GM18517 (cell line): ENCODE measurements at regions not wholly inside any gene's neighbourhood (a gene's known extent, or its start where the extent isn't known, plus 50 kb on each side); places are given as distances from the start of the nearest gene placed in this dataset.
"Not testable (repeated sequence)": the region's sequence is repeated elsewhere in the genome, so short reads cannot be mapped to it uniquely, and the experiment has no call there.

Experiments used
- ATAC-seq: cut with Tn5 transposase; IDR thresholded peaks from one replicate; pipeline ENCODE4 v1.9.1; 2021; ENCODE audit warnings: mild to moderate bottlenecking, moderate library complexity; ENCODE audit not compliant: unreplicated experiment

GRCh38 chr4:16450724-16451123, 224.5 kb upstream of the TAPT1 start:
- ATAC-seq, result no peak

- no peak for ATAC-seq
Measured at GRCh38 chr4:16450031-16450430, 223.8 kb upstream of the TAPT1 start.

GRCh38 chr4:16449406-16449805, 223.1 kb upstream of the TAPT1 start:
- no peak for ATAC-seq

- ATAC-seq, result no peak
Measured at GRCh38 chr4:16448241-16448840, 222.1 kb upstream of the TAPT1 start.

- peak; percentile 67 for ATAC-seq
Measured at GRCh38 chr4:16443504-16444088, 217.3 kb upstream of the TAPT1 start.

GRCh38 chr4:16442296-16442695, 216.0 kb upstream of the TAPT1 start:
- no peak for ATAC-seq

- no peak for ATAC-seq
Measured at GRCh38 chr4:16439768-16440167, 213.5 kb upstream of the TAPT1 start.

GRCh38 chr4:16438986-16439385, 212.7 kb upstream of the TAPT1 start:
- no peak for ATAC-seq

- no peak for ATAC-seq
Measured at GRCh38 chr4:16437836-16438235, 211.6 kb upstream of the TAPT1 start.

- ATAC-seq, result no peak
Measured at GRCh38 chr4:16431866-16432265, 205.6 kb upstream of the TAPT1 start.

GRCh38 chr4:16418814-16419213, 192.5 kb upstream of the TAPT1 start:
- no peak for ATAC-seq

- ATAC-seq, result no peak
Measured at GRCh38 chr4:16417198-16417597, 190.9 kb upstream of the TAPT1 start.

GRCh38 chr4:16416601-16417000, 190.3 kb upstream of the TAPT1 start:
- no peak for ATAC-seq

GRCh38 chr4:16415751-16416150, 189.5 kb upstream of the TAPT1 start:
- no peak for ATAC-seq

- ATAC-seq, result no peak
Measured at GRCh38 chr4:16413814-16414555, 187.7 kb upstream of the TAPT1 start.

GRCh38 chr4:16411501-16412085, 185.3 kb upstream of the TAPT1 start:
- ATAC-seq, result no peak

- not testable (repeated sequence) for ATAC-seq
Measured at GRCh38 chr4:16393216-16393615, 166.9 kb upstream of the TAPT1 start.

GRCh38 chr4:16391196-16391595, 164.9 kb upstream of the TAPT1 start:
- no peak for ATAC-seq

- ATAC-seq, result no peak
Measured at GRCh38 chr4:16387448-16387847, 161.2 kb upstream of the TAPT1 start.

GRCh38 chr4:16386711-16387320, 160.5 kb upstream of the TAPT1 start:
- no peak for ATAC-seq

- ATAC-seq, result no peak
Measured at GRCh38 chr4:16384576-16384975, 158.3 kb upstream of the TAPT1 start.

GRCh38 chr4:16382571-16382970, 156.3 kb upstream of the TAPT1 start:
- ATAC-seq, result no peak
